ENCODE measurements at regions not wholly inside any gene's neighbourhood (a gene's known extent, or its start where the extent isn't known, plus 50 kb on each side); places are given as distances from the start of the nearest gene placed in this dataset.
"Not testable (repeated sequence)": the region's sequence is repeated elsewhere in the genome, so short reads cannot be mapped to it uniquely, and the experiment has no call there.

- H3K27ac ChIP-seq (ENCODE audit: low read depth, low read length) = no peak overlapping the region
- no peaks in the 10 kb centered on the region for H3K9me3 ChIP-seq (ENCODE audit: low read length)
- H3K27me3 ChIP-seq (ENCODE audit: control insufficient read depth in 1 of 2, insufficient read depth in 2 of 2, low read length in 2 of 2) = no peaks in the 10 kb centered on the region
- no peak overlapping the region for H3K9ac ChIP-seq (ENCODE audit: low read length)
- peaks cover 54% of the 10 kb centered on the region for H3K4me1 ChIP-seq (ENCODE audit: insufficient read depth, low read length)
- no peak overlapping the region for H3K4me3 ChIP-seq (ENCODE audit: low read depth in 1 of 2, low read length in 2 of 2)
- H3K36me3 ChIP-seq (ENCODE audit: insufficient read depth, low read length) = no peaks in the 10 kb centered on the region
These were observed 84.0 kb downstream of the NSUN2 start for GRCh38 chr5:6548756-6549285.

- H3K4me3 ChIP-seq (ENCODE audit: low read depth in 1 of 2, low read length in 2 of 2); H3K9me3 ChIP-seq (ENCODE audit: low read length); H3K9ac ChIP-seq (ENCODE audit: low read length); H3K27ac ChIP-seq (ENCODE audit: low read depth, low read length); H3K27me3 ChIP-seq (ENCODE audit: control insufficient read depth in 1 of 2, insufficient read depth in 2 of 2, low read length in 2 of 2); H3K36me3 ChIP-seq (ENCODE audit: insufficient read depth, low read length): not testable (repeated sequence)
- H3K4me1 ChIP-seq (ENCODE audit: insufficient read depth, low read length) = peaks cover 54% of the 10 kb centered on the region
These were observed 84.8 kb downstream of the NSUN2 start for GRCh38 chr5:6547926-6548519.

- H3K4me3 ChIP-seq (ENCODE audit: low read depth in 1 of 2, low read length in 2 of 2) = no peak overlapping the region
- peaks cover 57% of the 10 kb centered on the region for H3K4me1 ChIP-seq (ENCODE audit: insufficient read depth, low read length)
- H3K27ac ChIP-seq (ENCODE audit: low read depth, low read length) = peak overlapping the region; percentile 61
- no peaks in the 10 kb centered on the region for H3K27me3 ChIP-seq (ENCODE audit: control insufficient read depth in 1 of 2, insufficient read depth in 2 of 2, low read length in 2 of 2)
- no peak overlapping the region for H3K9ac ChIP-seq (ENCODE audit: low read length)
- H3K36me3 ChIP-seq (ENCODE audit: insufficient read depth, low read length) = no peaks in the 10 kb centered on the region
- H3K9me3 ChIP-seq (ENCODE audit: low read length) = no peaks in the 10 kb centered on the region
These were observed 85.3 kb downstream of the NSUN2 start for GRCh38 chr5:6547498-6547897.

GRCh38 chr5:6545770-6546690 is 86.8 kb downstream of the NSUN2 start:
- Histone ChIP-seq H3K36me3 (ENCODE audit: insufficient read depth, low read length) (no peaks in the 10 kb centered on the region), H3K4me1 (ENCODE audit: insufficient read depth, low read length) (peaks cover 57% of the 10 kb centered on the region), H3K4me3 (ENCODE audit: low read depth in 1 of 2, low read length in 2 of 2) (peak overlapping the region in 1 of 2 donors; percentile 13), H3K27ac (ENCODE audit: low read depth, low read length) (peak overlapping the region; percentile 73), H3K9me3 (ENCODE audit: low read length) (no peaks in the 10 kb centered on the region), H3K27me3 (ENCODE audit: control insufficient read depth in 1 of 2, insufficient read depth in 2 of 2, low read length in 2 of 2) (no peaks in the 10 kb centered on the region), H3K9ac (ENCODE audit: low read length) (peak overlapping the region; percentile 21)

GRCh38 chr5:6545036-6545693 is 87.7 kb downstream of the NSUN2 start:
- peak overlapping the region; percentile 21 for H3K9ac ChIP-seq (ENCODE audit: low read length)
- no peaks in the 10 kb centered on the region for H3K27me3 ChIP-seq (ENCODE audit: control insufficient read depth in 1 of 2, insufficient read depth in 2 of 2, low read length in 2 of 2)
- no peaks in the 10 kb centered on the region for H3K9me3 ChIP-seq (ENCODE audit: low read length)
- peak overlapping the region in 1 of 2 donors; percentile 13 for H3K4me3 ChIP-seq (ENCODE audit: low read depth in 1 of 2, low read length in 2 of 2)
- peaks cover 58% of the 10 kb centered on the region for H3K4me1 ChIP-seq (ENCODE audit: insufficient read depth, low read length)
- H3K36me3 ChIP-seq (ENCODE audit: insufficient read depth, low read length) = no peaks in the 10 kb centered on the region
- peak overlapping the region; percentile 73 for H3K27ac ChIP-seq (ENCODE audit: low read depth, low read length)

- Histone ChIP-seq H3K4me1 (ENCODE audit: insufficient read depth, low read length) (peaks cover 64% of the 10 kb centered on the region), H3K9ac (ENCODE audit: low read length) (no peak overlapping the region), H3K36me3 (ENCODE audit: insufficient read depth, low read length) (no peaks in the 10 kb centered on the region), H3K4me3 (ENCODE audit: low read depth in 1 of 2, low read length in 2 of 2) (no peak overlapping the region), H3K27me3 (ENCODE audit: control insufficient read depth in 1 of 2, insufficient read depth in 2 of 2, low read length in 2 of 2) (no peaks in the 10 kb centered on the region), H3K27ac (ENCODE audit: low read depth, low read length) (no peak overlapping the region), H3K9me3 (ENCODE audit: low read length) (no peaks in the 10 kb centered on the region)
These were observed 88.3 kb downstream of the NSUN2 start for GRCh38 chr5:6544561-6544935.
